ENCODE measurements at regions not wholly inside any gene's neighbourhood (a gene's known extent, or its start where the extent isn't known, plus 50 kb on each side); places are given as distances from the start of the nearest gene placed in this dataset.

DNA sequence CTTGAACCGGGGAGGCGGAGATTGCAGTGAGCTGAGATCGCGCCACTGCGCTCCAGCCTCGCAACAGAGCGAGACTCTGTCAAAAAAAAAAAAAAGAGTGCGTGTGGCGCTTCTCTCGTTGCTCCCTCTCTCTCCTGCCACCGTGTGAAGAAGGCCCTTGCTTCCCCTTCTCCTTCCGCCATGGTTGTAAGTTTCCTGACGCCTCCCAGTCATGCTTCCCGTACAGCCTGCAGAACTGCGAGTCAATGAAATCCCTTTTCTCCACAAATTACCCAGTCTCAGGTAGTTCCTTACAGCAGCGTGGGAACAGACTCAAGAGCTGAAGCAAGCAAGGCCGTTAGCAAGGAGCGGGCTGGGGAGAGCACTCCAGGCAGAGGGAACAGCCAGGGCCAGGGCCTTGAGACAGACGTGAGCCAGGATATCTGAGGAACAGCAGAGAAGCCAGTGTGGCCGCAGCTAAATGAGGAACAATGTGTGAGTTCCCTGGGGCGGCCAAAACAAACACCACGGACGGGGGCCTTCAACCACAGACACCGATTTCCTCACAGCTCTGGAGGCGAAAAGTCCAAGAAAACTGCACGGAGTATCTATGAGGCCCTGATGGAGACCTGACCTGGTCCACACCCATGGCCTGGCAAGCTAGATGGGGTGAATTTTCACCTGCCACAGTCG is 54.2 kb upstream of the ETS2 start:
- TF ChIP-seq EZH2 (IDR thresholded peaks at IDR 0.05; ENCODE audit: low read length, missing control alignments) = no peak
- TF ChIP-seq, protein P1, sequence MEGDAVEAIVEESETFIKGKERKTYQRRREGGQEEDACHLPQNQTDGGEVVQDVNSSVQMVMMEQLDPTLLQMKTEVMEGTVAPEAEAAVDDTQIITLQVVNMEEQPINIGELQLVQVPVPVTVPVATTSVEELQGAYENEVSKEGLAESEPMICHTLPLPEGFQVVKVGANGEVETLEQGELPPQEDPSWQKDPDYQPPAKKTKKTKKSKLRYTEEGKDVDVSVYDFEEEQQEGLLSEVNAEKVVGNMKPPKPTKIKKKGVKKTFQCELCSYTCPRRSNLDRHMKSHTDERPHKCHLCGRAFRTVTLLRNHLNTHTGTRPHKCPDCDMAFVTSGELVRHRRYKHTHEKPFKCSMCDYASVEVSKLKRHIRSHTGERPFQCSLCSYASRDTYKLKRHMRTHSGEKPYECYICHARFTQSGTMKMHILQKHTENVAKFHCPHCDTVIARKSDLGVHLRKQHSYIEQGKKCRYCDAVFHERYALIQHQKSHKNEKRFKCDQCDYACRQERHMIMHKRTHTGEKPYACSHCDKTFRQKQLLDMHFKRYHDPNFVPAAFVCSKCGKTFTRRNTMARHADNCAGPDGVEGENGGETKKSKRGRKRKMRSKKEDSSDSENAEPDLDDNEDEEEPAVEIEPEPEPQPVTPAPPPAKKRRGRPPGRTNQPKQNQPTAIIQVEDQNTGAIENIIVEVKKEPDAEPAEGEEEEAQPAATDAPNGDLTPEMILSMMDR (conservative IDR thresholded peaks at IDR 0.05 in 1 of 2, IDR thresholded peaks at IDR 0.05 in 1 of 2; ENCODE audit: low read depth in 1 of 2, low read length in 2 of 2) = no peak

Measured in fibroblast of lung (primary cell).